ENCODE measurements at regions not wholly inside any gene's neighbourhood (a gene's known extent, or its start where the extent isn't known, plus 50 kb on each side); places are given as distances from the start of the nearest gene placed in this dataset.
"Not testable (repeated sequence)": the region's sequence is repeated elsewhere in the genome, so short reads cannot be mapped to it uniquely, and the experiment has no call there.

GRCh38 chr3:5383486-5384263 lies 196.2 kb downstream of the EDEM1 start:
- not testable (repeated sequence) for TF ChIP-seq CTCF (IDR thresholded peaks at IDR 0.05); POLR2A (IDR thresholded peaks at IDR 0.05; ENCODE audit: low read depth)
